ENCODE measurements at regions not wholly inside any gene's neighbourhood (a gene's known extent, or its start where the extent isn't known, plus 50 kb on each side); places are given as distances from the start of the nearest gene placed in this dataset.
"Not testable (repeated sequence)": the region's sequence is repeated elsewhere in the genome, so short reads cannot be mapped to it uniquely, and the experiment has no call there.

DNA sequence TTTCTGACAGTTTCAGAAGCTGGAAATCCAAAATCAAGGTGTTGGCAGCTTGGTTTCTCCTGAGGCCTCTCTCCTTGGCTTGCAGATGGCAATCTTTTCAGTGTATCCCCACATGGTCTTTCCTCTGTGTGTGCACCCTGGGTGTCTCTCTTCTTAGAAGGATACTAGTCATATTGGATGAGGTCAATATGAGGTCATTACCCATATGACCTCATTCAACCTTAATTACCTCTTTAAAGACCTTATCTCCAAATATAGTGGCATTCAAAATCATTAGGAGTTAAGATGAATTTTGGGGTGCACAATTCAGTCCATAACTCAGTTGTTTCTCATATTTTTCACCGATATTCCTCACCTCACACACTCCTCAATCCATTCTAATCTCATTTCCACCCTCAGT lies 92.4 kb upstream of the TGM3 start:
- FAIRE-seq (no peak), DNase-seq (ENCODE audit: low spot score) (no peak)

DNA sequence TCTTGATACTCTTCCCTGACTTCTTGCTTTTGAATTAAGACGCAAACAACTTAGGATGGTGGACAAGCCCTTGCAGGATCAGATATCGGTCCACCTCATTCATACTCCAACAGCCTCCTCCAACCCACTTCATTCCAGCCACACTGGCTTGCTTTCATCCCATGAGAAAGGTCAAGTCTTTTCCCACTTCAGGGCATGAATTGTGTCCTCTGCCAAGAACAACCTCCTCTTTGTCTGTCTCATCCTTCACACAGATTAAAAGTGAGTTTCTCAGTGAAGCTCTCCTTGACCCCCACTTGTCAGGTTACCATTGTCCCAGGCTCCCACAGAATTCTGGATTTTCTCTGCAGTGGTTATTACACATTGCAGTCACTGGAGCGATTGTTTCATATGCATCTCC lies 91.8 kb upstream of the TGM3 start:
- FAIRE-seq (no peak), DNase-seq (ENCODE audit: low spot score) (no peak)

DNA sequence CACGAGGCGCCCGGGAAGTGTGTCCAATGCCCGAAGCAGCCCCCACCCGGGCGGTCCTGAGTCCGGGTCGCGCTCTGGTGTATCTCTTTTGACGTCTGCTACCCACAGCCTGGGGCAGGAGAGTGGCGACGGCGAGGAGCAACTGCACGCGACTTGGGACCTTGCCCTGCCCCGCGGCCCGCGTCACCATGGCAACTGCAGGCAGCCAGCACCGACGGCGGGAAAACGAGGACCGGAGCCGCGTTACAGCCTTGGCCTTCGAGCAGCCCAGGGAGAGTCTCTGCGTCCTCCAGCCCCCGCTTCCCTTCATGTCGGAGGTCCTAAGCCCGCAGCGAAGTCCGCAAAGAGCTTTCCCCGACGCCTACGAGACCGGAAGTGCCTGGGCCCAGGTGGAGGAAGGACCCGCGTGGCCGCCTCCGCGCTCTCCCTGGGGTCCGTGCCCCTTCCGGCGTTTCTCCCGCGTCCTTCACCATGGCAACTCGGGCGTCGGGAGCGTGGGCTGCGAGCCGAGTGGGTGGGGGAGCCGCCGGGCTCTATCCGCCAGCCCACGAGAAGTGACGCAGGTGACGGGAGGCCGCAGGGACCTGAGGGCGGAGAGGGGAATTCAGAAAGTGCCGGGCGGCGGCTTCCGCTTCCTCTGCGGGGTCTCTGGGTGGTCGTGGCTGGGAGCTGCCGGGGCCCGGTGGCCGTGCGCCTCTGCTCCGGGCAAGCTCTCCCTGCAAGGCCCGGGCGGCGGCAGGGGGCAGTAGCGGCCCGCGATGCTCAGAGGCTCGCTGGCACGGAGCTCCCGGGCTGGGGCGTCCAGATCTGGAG lies 88.6 kb upstream of the TGM3 start:
- no peak for DNase-seq (ENCODE audit: low spot score)
- no peak for FAIRE-seq

DNA sequence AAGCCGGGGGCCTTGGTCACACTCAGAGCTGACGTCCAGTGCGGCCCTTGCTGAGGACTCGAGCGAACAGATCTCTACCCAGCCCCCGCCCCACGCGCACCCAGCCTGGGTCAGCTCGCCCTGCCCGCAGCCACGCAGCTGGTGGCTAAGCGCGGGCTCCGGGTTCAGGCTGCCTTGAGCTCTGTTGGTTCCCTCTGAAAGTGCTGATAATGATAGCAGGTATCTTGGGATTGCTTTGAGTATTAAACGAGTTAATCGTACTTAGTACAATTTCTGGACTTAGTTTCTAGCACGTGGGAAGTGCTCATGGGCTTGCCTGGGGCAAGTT lies 88.1 kb upstream of the TGM3 start:
- FAIRE-seq: no peak
- DNase-seq (ENCODE audit: low spot score): no peak

DNA sequence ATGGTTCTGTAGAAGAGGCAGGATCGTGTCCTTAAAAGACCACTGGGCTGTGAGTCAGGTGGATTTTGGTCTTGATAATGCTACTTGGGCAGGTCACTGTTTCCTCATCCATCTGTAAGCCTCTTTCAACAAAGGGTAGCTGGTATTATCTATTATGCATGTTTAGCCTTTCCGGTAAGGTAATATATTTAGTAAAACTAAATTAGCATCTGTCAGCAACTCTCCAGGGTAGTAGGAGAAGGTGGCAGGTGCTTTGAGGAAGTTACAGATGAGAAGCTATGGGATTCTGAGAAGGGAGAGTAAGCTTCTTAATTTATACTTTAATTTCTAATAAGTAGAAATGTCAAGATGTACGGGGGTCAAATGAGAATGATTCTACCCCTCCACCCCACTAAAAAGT lies 86.9 kb upstream of the TGM3 start:
- DNase-seq (ENCODE audit: low spot score): no peak
- FAIRE-seq: no peak

DNA sequence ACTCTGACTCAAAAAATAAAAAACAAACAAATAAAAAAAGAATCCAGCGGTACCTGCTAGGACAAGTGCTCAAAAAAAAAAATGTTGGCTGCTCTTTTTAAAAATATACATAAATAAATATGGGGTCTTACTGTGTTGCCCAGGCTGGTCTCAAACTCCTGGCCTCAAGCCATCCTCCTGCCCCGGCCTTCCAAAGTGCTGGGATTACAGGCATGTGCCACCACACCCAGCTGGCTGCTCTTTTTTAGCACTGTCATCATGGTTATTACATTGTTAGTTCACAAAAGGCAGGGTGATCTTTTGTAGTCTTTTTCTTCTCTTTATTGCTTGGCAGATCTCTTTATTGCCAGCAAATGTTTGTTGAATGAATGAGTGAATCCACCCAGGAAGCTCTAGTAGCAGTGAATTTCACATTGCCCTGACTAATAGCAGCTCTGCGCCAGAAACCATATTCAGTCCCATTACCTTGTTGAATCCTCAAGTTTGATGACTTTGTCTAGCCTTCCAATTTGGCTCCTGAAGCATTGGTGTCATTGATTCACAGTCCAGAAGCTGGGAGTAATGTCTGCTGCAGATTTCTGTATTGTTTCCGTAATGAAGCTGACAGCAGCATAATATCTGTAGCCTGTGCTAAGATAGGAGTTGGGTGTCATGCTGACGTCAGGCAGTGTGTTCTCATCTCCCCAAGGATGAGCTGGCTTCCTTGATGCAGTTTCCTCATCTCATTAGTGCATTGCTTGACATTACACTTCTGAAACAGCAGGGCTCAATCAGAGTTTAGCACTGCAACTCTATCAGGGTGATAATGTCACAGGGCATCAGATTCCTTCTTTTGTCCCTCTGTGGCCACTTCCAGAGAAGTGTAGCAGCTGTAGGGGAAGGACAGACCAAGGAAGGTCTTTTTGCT lies 84.9 kb upstream of the TGM3 start:
- FAIRE-seq: no peak
- no peak for DNase-seq (ENCODE audit: low spot score)

DNA sequence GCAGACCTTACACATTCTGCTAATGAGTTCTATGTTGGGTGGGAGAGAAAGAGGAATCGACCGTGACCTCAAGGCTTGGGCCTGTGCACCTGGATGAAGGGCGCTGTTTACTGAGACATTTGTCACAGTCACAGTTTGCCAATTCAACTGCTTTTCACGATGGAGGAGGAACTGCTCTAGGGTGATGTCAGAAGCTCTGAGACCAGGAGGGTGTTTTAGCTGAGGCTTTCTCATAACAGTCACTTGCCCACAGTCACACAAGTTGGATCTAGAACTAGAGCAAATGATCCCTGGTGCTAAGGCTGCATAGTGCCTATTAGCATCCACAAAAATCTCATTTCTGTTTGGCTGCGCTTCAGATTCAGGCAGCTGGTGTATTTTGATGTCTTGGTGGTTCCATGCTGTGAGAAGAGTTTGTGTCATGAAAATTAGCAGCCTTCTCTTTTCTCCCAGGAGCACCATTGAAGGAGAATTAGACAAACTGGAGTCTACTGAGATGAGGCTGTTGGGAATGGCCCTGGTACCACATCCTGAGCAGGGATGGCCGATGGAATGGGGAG lies 83.3 kb upstream of the TGM3 start:
- FAIRE-seq (no peak), DNase-seq (ENCODE audit: low spot score) (no peak)

DNA sequence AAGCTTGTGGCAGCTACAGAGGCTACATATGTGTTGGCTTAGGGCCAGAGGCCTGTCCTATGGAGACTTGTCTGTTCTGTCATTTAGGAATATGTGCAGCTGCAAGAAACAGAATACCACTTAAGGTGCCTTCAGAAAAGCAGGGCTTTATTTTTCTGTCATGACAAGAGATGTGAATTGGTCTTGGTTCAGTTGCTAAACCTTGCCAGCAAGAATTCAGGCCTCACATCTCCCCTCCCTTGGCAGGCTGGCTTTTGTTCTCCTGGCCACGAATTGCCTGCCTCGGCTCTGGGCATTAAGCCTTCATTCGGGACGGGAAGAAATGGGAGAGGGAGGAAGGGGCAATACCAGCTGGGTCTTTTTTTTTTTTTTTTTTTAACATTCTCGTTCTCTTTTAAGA lies 82.4 kb upstream of the TGM3 start:
- DNase-seq (ENCODE audit: low spot score) (no peak), FAIRE-seq (no peak)

DNA sequence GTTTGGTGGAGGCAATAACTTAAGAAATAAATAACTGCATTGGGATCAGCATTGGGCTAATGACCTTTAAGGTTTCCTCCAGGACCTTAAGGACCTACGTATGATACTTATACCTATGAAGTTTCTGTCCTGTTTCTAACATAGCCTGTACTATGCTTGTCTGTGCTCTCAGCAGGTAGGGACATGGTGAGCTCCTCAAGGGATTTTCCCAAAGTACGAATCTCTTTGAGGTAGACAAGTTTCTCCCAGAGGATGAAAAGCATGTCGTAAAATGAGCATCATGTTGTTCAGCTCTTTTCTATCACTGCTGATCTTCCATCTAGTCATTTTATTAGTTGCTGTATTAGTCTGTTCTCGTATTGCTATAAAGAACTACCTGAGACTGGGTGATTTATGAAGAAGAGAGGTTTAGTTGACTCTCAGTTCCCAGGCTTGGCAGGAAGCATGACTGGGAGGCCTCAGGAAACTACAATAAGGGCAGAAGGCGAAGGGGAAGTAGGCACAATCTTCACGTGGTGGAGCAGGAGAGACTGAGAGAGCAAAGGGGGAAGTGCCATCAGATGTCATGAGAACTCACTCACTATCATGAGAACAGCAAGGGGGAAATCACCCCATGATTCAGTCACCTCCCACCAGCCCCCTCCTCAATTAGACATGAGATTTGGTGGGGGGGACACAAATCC lies 77.8 kb upstream of the TGM3 start:
- no peak for DNase-seq (ENCODE audit: low spot score)
- FAIRE-seq: no peak

DNA sequence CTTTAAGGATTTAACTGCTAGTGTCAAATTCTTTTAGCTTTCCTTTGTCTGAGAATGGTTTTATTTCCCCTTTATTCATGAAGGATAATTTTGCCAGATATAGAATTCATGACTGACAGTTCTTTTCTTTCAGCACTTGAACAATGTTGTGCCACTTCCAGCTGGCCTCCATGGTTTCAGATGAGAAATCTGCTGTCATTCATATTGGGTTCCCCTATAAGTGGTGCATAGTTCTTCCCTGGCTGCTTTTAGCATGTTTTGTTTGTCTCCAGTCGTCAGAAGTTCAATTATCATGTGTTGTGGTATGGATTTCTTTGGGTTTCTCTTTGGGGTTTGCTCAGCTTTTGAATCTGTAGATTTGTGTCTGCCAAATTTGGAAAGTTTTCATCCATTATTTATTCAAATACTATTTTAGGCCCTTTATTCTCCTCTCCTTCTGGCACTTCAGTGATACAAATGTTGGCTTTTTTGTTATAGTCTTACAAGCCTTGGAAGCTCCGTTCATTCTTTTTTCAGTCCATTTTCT lies 76.3 kb upstream of the TGM3 start:
- FAIRE-seq: no peak
- no peak for DNase-seq (ENCODE audit: low spot score)

DNA sequence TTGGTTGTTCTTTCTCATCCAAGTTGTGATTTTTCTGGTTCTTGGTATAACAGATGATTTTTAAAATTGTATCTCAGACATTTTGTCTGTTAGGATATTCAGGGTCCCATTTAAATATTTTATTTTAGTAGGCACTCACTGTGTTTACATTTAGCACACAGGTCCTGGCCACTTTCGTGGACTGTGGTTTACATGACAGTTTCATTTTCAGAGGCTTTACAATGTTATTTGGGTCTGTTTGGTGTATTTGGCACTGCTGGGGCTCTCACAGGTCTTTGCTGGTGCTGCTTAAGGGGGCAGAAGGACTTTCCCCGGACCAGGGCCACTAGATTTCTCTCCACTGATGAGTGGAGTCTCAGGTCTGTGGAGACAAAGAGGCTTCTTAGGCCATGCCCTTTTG lies 75.5 kb upstream of the TGM3 start:
- DNase-seq (ENCODE audit: low spot score): no peak
- no peak for FAIRE-seq

DNA sequence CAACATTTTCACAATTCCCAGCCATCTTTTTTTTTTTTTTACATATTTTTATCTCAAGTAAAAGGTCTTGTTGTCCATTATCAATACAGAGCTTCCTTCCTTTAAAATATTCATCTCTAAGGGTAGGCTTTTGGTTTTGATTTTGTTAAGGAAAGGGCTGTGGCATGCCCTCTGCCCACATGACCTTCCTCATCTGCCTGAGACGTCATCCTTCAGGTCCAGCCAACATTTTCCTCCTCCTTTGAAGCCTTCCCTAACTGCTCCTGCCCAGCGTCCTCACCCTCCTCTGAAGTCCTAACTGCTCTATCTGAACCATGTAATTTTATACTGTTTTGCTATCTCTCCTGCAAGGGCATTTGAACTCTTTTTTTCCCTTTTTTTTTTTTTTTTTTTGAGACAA lies 73.9 kb upstream of the TGM3 start:
- no peak for FAIRE-seq
- no peak for DNase-seq (ENCODE audit: low spot score)

DNA sequence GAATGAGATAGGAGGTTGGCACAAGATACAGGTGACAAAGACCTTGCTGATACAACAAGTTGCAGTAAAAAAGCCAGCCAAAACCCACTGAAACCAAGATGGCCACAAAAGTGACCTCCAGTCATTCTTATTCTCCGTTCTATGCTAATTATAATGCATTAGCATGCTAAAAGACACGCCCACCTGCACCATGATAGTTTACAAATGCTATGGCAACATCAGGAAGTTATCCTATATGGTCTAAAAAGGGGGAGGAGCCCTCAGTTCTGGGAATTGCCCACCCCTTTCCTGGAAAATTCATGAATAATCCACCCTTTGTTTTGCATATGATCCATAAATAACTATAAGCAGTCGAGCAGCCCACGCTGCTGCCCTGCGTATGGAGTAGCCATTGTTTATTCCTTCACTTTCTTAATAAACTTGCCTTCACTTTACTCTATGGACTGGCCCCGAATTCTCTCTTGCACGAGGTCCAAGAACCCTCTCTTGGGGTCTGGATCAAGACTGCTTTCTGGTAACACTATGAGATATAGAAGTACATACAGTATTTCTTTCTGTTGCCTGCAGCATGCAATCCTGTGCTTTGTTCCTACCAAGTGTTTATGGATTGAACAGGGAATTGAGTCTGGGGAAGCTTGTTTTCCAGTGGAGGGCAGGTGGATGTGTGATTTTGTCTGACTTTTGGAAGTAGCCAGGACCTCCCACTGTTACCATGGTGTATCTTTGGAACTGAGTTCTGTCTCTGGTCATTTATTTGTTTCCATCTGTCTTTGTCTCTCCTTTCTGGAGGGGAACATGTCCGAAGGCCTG lies 72.0 kb upstream of the TGM3 start:
- DNase-seq (ENCODE audit: low spot score): no peak
- FAIRE-seq: no peak

DNA sequence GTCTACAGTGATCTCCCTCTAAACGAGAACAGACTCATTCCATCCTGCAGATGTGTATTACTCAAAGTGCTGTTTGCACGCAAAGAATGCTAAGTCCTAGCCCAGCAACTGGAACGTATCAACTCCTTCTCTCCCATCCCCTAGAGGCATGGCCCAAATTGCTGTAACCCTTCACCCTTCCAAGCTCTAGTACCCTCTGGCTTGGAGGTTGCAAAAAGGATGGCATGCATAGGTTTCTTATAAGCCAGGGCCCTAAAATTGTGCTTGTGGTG lies 71.5 kb upstream of the TGM3 start:
- FAIRE-seq: no peak
- DNase-seq (ENCODE audit: low spot score): no peak

DNA sequence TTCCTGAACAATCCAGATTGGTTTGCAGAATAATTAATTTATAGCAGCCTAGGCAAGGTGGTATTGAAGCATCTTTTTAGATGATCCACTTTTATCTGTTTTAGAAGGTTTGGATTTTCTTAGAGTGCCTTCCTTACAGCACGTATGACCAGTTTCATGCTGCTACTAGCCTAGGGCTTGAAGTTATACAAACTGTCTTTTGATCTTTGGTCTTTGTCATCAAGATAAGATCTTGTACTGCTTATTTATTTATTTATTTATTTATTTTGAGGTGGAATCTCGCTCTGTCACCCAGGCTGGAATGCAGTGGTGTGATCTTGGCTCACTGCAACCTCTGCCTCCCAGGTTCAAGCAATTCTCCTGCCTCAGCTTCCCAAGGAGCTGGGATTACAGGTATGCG lies 68.5 kb upstream of the TGM3 start:
- not testable (repeated sequence) for FAIRE-seq; DNase-seq (ENCODE audit: low spot score)

DNA sequence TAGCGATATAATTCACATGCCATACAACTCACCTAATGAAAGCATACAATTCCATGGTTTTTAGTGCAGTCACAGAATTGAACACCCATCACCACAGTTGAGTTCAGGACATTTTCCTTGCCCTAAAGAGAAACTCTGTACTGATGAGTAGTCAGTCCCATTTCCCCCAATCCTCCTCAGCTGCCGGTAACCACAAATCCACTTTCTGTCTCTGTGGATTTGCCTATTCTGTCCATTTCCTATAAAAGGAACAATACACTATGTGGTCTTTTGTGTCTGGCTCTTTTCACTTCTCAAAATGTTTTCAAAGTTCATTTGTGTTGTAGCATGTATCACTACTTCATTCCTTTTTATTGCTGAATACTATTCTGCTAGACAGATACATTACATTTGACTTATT lies 67.9 kb upstream of the TGM3 start:
- FAIRE-seq (no peak), DNase-seq (ENCODE audit: low spot score) (no peak)

DNA sequence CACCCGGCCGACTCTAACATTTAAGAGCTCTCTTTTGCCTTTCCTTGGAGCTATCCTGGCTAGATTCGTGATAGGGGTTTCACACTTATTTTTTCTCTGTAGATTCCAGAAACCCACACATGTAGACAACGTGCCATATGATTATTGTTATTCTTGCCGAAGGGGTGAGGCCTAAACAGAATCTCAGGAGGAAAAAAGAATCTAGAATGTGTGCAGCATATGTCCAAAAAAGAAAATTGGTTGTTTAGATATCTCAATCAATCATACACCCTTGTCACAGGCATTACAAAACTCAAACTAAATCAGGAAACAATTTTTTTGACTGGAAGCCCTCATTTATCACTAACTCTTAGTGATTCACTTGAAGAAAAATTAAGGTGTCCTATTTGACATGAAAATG lies 66.9 kb upstream of the TGM3 start:
- no peak for FAIRE-seq

DNA sequence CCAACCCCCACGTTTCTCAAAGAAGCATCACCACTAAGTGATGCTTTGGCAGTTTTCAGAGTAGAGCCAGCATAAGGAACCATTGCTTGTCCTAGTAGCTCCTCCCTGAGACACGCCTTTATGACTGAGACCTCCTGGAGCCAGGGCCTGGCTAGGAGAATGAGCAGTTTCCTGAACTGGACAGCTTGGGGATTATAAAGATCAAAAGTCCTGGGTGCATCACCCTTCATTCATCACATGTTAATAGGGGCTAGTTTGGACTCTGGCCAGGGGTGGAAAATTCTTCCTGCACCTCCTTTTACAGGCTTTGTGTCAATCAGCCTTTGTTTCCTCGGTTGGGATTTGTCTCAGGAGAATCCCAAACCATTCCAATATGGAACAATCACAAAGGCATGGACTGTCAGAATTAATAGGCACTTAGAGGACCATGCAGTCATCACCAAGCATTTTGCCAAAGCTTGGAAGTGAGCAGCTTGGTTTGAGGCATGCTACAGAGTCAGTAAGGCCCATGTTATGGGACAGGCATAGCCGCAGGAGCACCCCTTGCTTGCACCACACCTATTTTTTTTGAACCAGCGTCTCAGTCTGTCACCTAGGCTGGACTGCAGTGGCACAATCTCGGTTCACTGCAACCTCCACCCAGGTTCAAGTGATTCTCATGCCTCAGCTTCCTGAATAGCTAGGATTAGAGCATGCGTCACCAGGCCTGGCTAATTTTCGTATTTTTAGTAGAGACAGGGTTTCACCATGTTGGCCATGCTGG lies 64.9 kb upstream of the TGM3 start:
- FAIRE-seq: no peak
- DNase-seq (ENCODE audit: low spot score): no peak

More for the DNA sequence above, 66.9 kb upstream of the TGM3 start:
- no peak for DNase-seq (ENCODE audit: low spot score)

DNA sequence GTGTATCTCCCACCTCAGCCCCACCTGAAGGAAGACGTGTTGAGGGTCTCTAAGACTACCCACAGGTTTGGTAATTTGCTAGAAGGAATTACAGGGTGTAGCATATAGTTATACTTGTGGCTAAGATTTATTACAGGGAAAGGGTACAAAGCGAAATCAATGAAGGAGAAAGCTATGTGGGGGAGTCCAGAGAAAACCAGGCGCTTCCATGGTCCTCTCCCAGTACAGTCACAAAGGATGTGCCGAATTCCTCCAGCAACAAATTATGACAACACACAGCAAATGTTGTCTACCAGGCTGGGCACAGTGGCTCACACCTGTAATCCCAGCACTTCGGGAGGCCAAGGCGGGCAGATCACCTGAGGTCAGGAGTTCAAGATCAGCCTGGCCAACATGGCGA lies 64.1 kb upstream of the TGM3 start:
- FAIRE-seq: no peak
- DNase-seq (ENCODE audit: low spot score): no peak

DNA sequence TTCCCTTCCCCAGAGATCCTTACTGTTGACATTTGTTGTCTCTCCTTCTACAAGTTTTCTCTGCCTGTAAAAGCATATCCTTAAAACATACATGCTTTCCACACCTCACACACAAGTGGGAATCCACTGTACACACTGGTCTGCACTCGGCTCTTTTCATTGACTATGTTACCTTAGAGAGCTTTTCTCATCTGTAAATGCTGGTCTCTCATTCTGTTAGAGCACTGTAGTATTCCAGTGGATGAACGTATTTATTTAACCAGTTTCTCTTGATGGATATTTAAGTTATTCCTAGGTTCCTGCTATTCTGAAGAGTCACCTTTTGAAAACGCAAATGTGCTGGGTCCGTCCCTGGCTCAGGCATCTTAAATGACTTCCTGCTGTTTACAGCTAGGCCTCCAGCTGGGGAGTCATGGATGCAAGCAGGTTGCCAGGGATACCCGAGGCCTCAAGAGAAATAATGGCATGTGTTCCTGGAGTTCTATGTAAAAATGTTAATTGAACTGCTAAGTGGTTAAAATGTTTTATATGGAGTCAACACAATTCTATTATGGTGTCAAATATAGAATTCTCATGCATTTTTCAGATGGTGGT lies 61.1 kb upstream of the TGM3 start:
- FAIRE-seq: no peak
- DNase-seq (ENCODE audit: low spot score): no peak
